Femur (tissue), 1 donor: ENCODE measurements at regions not wholly inside any gene's neighbourhood (a gene's known extent, or its start where the extent isn't known, plus 50 kb on each side); places are given as distances from the start of the nearest gene placed in this dataset.

Source experiments
- DNase-seq: peaks from one replicate; pipeline ENCODE4 v3.0.0-alpha.2; 2017

GRCh38 chr10:58936364-58936763 lies 240.1 kb upstream of the PHYHIPL start:
- DNase-seq: no peak

DNA sequence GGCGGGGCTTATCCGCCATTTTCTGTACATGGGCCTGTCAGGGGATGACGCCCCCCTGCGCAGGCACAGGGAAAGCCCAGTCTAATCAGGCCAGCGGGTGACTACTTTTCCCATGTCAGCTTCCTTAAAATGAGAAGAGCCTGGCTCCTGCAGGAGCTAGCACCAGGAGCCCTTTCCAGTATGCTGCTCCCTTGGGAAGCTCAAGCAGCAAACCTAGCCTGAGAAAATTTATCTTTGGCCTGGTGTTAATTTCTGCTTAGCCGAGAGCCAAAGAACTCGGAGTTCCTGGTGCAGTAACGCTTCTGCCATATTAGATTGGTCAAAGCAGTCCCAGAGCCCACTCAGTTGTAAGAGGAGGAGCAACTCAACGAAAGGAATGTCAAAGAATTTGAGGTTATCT lies 239.0 kb upstream of the PHYHIPL start:
- no peak for DNase-seq

- DNase-seq: no peak
These were observed 233.7 kb upstream of the PHYHIPL start for GRCh38 chr10:58942724-58943123.

- no peak for DNase-seq
These were observed 233.1 kb upstream of the PHYHIPL start for GRCh38 chr10:58943256-58943890.

DNA sequence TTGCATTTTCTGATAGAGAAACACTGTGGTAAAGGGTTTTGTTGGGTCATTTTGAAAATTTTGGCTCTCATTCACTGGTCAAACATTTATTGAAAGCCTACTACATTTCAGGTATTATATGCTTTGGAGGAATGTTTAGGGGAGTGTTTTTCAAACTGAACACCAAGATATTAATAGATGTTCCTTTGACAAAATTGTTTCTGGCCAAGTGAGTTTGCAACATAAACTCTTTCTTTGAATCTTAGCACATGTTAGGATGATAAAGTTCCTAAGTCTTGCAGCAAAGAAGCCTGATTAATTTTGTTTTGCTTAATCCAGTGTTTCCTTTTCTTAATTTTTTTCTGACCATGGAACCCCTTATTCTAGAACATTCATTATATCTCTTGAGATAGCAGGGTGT lies 232.5 kb upstream of the PHYHIPL start:
- DNase-seq: no peak

GRCh38 chr10:58948303-58948702 lies 228.1 kb upstream of the PHYHIPL start:
- DNase-seq: no peak

DNA sequence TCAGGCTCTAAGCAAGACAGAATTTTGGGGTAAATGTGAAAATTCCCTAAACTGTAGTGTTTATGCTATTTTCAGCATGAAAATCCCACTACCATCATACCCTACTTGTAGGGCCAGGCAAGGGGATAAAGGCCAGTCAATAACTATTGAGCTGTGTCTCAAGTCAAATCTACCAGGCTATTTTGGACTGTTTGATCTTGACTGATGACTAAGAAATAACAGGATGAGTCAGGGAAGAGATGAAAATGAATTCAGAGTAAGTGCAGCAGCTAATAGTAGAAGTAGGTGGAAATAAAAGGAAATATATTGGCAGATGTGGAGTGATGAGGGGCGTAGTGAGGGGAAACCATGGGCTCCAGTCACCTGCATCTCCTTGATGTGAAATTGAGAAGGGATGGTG lies 225.8 kb upstream of the PHYHIPL start:
- DNase-seq: no peak

GRCh38 chr10:58951087-58951486 lies 225.4 kb upstream of the PHYHIPL start:
- no peak for DNase-seq

DNA sequence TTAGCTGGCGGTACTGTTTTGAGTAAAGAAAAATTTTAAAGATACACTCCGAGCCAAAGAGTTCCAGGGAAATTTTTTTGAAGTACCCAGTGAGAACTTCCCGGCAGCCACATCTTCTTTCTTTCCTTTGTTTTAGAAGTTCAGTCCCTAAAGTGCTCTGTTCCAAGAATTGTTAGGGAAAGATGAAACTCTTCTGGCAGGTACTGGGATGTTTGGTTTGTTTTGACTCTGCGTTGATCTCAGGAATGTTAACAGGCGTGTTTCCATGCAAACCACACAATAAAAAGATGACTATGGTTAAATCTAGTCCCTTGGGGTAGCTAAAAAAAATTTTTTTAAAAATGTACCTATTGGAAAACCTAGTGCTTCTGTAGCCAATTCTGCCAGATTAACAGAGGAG lies 224.7 kb upstream of the PHYHIPL start:
- peak; percentile 66 for DNase-seq

DNA sequence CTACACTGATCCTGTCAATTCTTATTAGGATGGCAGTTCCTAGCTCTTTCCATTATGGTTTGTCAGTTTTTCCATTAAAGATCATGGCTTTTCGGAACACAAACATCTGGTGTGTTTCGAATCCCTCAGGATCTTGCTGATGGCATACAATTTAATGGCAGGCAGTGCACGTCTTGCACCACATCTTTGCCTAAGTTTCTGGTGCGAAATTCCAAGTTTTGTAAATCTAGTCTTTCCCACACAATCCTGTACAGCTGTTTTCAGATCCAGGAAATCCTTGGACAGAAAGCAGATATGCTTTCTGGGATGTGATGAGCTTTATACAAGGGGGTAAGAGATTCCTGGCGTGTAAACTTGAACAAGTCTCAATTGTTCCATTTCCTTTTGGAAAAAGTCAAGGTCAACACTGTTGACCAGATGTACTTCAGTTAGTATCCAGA lies 224.3 kb upstream of the PHYHIPL start:
- peak; percentile 57 for DNase-seq

- DNase-seq: peak; percentile 67
These were observed 223.5 kb upstream of the PHYHIPL start for GRCh38 chr10:58952747-58953466.

- DNase-seq: no peak
These were observed 222.3 kb upstream of the PHYHIPL start for GRCh38 chr10:58954178-58954577.

GRCh38 chr10:58955615-58956014 lies 220.8 kb upstream of the PHYHIPL start:
- DNase-seq: no peak

GRCh38 chr10:58956926-58957325 lies 219.5 kb upstream of the PHYHIPL start:
- DNase-seq: no peak

DNA sequence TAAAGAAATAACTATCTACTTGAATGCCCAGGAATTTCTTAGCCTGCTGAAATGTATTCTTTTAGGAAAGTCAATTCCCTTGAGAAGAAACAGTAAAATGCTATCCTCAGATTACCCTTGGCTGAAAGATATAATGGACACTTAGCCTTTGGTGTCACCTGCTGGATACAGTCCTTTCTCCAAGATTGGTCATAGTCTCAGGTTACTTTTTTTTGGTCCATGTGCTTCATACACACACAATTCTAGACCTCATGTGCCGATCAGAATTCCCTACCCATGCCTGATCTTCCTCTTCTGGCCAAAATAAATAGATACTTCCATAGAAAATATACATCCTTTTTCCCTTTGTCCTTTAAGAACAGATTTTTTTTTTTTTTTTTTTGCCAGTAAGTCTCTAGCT lies 218.9 kb upstream of the PHYHIPL start:
- no peak for DNase-seq

DNA sequence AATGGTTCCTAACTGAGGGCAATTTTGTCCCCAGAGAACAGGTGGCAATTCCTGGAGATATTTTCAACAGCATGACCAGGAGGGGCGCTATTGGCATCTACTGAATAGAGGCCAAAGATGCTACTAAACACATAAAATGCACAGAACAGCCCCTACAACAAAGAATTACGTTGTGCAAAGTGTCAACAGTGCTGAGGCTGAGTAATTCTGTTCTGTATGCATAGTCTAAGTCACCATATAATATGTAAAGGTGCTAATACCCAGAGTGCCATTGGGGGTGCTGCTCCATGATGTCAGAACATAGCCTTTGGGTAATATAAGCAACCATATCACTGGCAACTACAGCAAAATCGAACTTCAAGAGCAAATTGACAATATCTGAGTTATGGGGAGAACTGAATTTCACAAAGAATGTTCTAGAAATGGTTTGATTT lies 213.3 kb upstream of the PHYHIPL start:
- no peak for DNase-seq

DNA sequence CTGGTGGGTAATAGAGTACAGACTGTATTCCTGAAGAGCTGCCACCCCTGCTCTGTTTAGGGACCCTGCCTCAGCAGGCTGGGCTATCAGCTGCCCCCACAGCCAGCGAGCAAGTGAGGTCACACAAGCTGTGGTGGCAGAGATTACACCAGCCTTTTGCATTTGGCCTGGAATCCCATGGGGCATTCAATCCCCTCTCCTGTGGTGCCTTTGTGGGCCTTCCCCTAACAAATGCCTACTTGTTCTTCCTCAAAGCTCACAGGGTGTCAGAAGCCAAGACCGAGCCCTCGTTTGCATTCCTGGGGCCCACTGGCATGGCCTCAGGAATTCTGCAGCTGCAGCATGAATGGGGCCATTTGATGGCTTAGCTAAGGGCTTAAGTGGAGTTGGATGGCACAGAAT lies 212.7 kb upstream of the PHYHIPL start:
- DNase-seq: peak; percentile 79

DNA sequence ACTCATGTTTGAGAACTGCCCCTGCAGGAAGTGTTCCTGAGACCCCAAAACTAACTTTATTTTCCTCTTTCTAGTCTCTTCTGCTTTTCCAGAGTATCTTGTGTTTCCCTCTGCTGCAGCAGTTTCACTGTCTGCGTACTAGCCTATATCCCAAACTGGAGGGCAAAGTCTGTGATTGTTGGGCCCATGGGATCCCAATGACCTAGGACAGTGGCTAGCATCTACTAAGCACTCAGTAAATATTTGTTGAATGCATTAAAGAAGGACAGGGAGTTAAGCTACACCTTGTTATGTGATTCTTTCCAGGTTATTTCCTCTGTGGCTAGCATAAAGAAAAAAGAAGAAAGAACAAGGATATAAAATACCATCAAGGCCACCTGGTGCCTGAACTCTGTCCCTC lies 210.6 kb upstream of the PHYHIPL start:
- DNase-seq: no peak

DNA sequence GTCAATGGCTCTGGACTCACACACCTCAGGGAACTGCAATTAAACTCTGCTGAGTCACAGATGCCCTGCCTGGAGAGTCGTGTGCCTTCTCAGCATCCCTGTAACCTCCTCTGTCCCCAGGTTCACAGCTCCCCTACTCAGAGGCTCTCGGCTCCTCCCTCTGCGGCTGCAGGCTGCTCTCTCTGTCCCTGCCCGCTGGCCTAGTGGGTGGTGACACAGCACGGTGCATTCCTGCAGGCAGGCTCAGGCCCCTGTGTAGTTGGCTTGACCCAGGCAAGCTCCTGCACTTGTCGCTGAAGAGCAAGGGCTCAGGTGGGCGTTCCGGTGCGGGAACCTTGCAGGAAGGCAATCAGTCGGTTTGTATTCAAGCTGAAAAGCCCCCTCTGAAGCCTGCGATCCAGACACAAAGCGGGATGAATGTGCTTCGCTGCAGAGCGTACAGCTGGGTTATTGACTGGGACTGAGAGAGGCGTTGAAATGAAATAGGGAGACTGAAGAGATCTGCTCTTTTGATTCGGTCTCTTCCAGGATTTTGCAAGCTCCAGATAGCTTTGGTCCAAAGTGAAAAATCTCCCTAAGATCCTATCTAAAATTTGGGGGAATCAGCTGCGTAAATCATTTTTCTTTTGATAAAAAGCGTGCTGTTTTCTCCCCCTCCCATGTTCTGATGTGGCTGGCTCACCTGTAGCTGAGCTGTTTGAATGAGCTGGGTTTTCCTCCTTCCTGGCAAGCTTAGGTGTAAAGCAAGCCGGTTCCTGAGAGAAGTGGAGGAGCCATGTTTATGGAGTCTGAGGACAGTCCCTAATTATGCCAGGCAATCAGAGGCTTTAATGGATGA lies 208.7 kb upstream of the PHYHIPL start:
- peak; percentile 34 for DNase-seq

- DNase-seq: no peak
These were observed 208.1 kb upstream of the PHYHIPL start for GRCh38 chr10:58968389-58968755.

DNA sequence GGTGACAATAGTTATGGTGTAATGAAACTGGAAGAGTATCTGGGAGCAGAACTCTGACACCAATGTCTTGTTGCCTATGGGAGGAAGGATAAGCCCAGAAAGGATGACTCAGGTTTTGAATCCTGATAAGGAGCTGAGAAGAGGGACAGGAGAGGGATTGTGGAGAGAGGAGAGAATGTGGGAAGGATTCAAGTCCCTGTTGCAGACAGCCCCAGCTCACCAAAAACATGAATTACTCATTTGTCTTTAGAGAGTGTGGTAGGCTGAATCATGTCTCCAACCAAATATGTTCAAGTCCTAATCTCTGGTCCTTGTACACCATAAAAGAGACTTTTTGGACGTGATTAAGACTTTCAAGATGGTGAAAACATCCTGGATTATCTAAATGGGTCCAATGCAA lies 206.9 kb upstream of the PHYHIPL start:
- no peak for DNase-seq

GRCh38 chr10:58970160-58970915 lies 206.1 kb upstream of the PHYHIPL start:
- no peak for DNase-seq

- no peak for DNase-seq
These were observed 205.2 kb upstream of the PHYHIPL start for GRCh38 chr10:58971211-58971610.
